PFSK-1 (cell line): ENCODE measurements at regions not wholly inside any gene's neighbourhood (a gene's known extent, or its start where the extent isn't known, plus 50 kb on each side); places are given as distances from the start of the nearest gene placed in this dataset.

Experiments
- POLR2AphosphoS5 ChIP-seq: IDR thresholded peaks from 2 replicates; pipeline ENCODE4 v1.6.1; 2012; ENCODE audit warnings: low read depth, mild to moderate bottlenecking, control low read depth, low read length, moderate library complexity
- TAF1 ChIP-seq: IDR thresholded peaks from 2 replicates; pipeline ENCODE4 v1.6.1; 2012; ENCODE audit warnings: low read length, control low read depth, borderline replicate concordance; ENCODE audit not compliant: insufficient read depth
- TF ChIP-seq, protein P1 (sequence below), 2 experiments: IDR thresholded peaks; 2 replicates each; pipeline versions ENCODE4 v1.6.1 to v1.8.0; 2011 to 2012; ENCODE audit warnings: low read depth in 2 of 2, low read length in 2 of 2, control low read depth in 1 of 2, inconsistent platforms in 1 of 2, mild to moderate bottlenecking in 1 of 2, moderate library complexity in 1 of 2; ENCODE audit not compliant: insufficient read depth in 1 of 2

DNA sequence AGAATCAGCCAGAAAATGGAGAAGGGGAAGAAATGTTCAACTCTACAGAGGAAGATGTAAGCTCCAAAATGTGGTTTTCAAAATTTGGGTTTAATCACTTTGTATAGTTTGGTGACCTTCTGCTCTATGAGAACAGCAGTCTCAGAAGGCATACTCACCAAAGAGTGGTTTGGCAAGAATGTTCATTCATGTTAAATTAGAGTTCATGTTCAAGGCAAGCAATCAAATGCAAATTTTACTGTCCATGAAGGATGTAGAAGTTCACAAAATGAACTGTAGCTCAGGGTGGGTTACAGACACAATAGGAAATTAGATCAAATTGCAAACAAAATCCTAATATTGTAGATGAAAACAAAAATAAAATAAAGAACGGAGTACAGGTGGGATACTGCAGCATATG is 606.7 kb upstream of the PCDH20 start:
- no peak for TF ChIP-seq POLR2AphosphoS5
- TF ChIP-seq, protein P1, sequence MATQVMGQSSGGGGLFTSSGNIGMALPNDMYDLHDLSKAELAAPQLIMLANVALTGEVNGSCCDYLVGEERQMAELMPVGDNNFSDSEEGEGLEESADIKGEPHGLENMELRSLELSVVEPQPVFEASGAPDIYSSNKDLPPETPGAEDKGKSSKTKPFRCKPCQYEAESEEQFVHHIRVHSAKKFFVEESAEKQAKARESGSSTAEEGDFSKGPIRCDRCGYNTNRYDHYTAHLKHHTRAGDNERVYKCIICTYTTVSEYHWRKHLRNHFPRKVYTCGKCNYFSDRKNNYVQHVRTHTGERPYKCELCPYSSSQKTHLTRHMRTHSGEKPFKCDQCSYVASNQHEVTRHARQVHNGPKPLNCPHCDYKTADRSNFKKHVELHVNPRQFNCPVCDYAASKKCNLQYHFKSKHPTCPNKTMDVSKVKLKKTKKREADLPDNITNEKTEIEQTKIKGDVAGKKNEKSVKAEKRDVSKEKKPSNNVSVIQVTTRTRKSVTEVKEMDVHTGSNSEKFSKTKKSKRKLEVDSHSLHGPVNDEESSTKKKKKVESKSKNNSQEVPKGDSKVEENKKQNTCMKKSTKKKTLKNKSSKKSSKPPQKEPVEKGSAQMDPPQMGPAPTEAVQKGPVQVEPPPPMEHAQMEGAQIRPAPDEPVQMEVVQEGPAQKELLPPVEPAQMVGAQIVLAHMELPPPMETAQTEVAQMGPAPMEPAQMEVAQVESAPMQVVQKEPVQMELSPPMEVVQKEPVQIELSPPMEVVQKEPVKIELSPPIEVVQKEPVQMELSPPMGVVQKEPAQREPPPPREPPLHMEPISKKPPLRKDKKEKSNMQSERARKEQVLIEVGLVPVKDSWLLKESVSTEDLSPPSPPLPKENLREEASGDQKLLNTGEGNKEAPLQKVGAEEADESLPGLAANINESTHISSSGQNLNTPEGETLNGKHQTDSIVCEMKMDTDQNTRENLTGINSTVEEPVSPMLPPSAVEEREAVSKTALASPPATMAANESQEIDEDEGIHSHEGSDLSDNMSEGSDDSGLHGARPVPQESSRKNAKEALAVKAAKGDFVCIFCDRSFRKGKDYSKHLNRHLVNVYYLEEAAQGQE (IDR thresholded peaks at IDR 0.05; ENCODE audit: insufficient read depth in 1 of 2, low read depth in 2 of 2, low read length in 2 of 2): no peak
- no peak for TF ChIP-seq TAF1
